ELF-1 (cell line): ENCODE measurements at regions not wholly inside any gene's neighbourhood (a gene's known extent, or its start where the extent isn't known, plus 50 kb on each side); places are given as distances from the start of the nearest gene placed in this dataset.
"Not testable (repeated sequence)": the region's sequence is repeated elsewhere in the genome, so short reads cannot be mapped to it uniquely, and the experiment has no call there.

Experiments used
- DNase-seq: peaks from one replicate; pipeline ENCODE4 v3.0.0-alpha.2; 2016; ENCODE audit warnings: low read depth, low spot score

GRCh38 chr1:148264374-148265276, 112.5 kb upstream of the NBPF11 start:
- peak; percentile 93 for DNase-seq

- DNase-seq: no peak
These were observed 111.8 kb upstream of the NBPF11 start for GRCh38 chr1:148263906-148264255.

GRCh38 chr1:148263128-148263905, 111.2 kb upstream of the NBPF11 start:
- peak; percentile 96 for DNase-seq

GRCh38 chr1:148261684-148262083, 109.6 kb upstream of the NBPF11 start:
- DNase-seq: not testable (repeated sequence)

- DNase-seq: peak; percentile 31
These were observed 105.8 kb upstream of the NBPF11 start for GRCh38 chr1:148257886-148258285.

GRCh38 chr1:148254611-148255429, 102.7 kb upstream of the NBPF11 start:
- peak; percentile 51 for DNase-seq

GRCh38 chr1:148253808-148254207, 101.7 kb upstream of the NBPF11 start:
- DNase-seq: not testable (repeated sequence)

GRCh38 chr1:148248798-148249197, 96.7 kb upstream of the NBPF11 start:
- DNase-seq: not testable (repeated sequence)

GRCh38 chr1:148246258-148246861, 94.3 kb upstream of the NBPF11 start:
- peak; percentile 33 for DNase-seq

- not testable (repeated sequence) for DNase-seq
These were observed 93.8 kb upstream of the NBPF11 start for GRCh38 chr1:148245843-148246242.

- not testable (repeated sequence) for DNase-seq
These were observed 93.4 kb upstream of the NBPF11 start for GRCh38 chr1:148245443-148245842.

GRCh38 chr1:148233250-148233649, 81.2 kb upstream of the NBPF11 start:
- DNase-seq: not testable (repeated sequence)

- DNase-seq: not testable (repeated sequence)
These were observed 76.8 kb upstream of the NBPF11 start for GRCh38 chr1:148228846-148229245.

- DNase-seq: not testable (repeated sequence)
These were observed 70.5 kb upstream of the NBPF11 start for GRCh38 chr1:148222399-148223159.

GRCh38 chr1:148221593-148221992, 69.5 kb upstream of the NBPF11 start:
- not testable (repeated sequence) for DNase-seq

GRCh38 chr1:148219229-148219628, 67.1 kb upstream of the NBPF11 start:
- DNase-seq: not testable (repeated sequence)

GRCh38 chr1:148211191-148211590, 59.1 kb upstream of the NBPF11 start:
- DNase-seq: not testable (repeated sequence)

GRCh38 chr1:148210624-148211023, 58.5 kb upstream of the NBPF11 start:
- DNase-seq: not testable (repeated sequence)

- not testable (repeated sequence) for DNase-seq
These were observed 58.1 kb upstream of the NBPF11 start for GRCh38 chr1:148210166-148210565.

GRCh38 chr1:148202013-148202412, 49.9 kb upstream of the NBPF11 start:
- DNase-seq: not testable (repeated sequence)
